HG03097 (cell line): ENCODE measurements at regions not wholly inside any gene's neighbourhood (a gene's known extent, or its start where the extent isn't known, plus 50 kb on each side); places are given as distances from the start of the nearest gene placed in this dataset.

Experiments used
- ATAC-seq: cut with Tn5 transposase; IDR thresholded peaks from one replicate; pipeline ENCODE4 v1.9.1; 2021; ENCODE audit not compliant: unreplicated experiment, low FRiP score

- no peak for ATAC-seq
Observed at GRCh38 chr14:89613260-89614008, 196.4 kb upstream of the FOXN3 start.

GRCh38 chr14:89609500-89610100 lies 192.6 kb upstream of the FOXN3 start:
- ATAC-seq = no peak

DNA sequence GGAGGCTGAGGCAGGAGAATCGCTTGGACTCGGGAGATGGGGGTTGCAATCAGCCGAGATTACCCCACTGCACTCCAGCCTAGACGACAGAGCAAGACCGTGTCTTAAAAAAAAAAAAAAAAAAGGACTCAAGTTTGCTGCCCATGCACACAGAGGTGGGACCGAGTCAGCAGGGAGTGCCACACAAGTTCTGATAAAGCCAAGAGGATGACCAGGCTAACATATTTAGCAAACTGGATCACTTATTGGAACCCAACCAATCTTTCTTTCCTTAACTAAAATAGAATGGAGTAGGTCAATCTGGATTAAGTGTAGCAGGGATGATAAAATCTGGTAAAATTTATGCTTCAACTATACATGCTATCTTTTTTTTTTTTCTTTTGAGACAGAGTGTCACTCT lies 190.4 kb upstream of the FOXN3 start:
- no peak for ATAC-seq

GRCh38 chr14:89603938-89604480 lies 187.0 kb upstream of the FOXN3 start:
- no peak for ATAC-seq

GRCh38 chr14:89600950-89601826 lies 184.2 kb upstream of the FOXN3 start:
- no peak for ATAC-seq

- ATAC-seq = no peak
Observed at GRCh38 chr14:89600029-89600428, 183.0 kb upstream of the FOXN3 start.

- ATAC-seq = no peak
Observed at GRCh38 chr14:89598548-89599186, 181.6 kb upstream of the FOXN3 start.

DNA sequence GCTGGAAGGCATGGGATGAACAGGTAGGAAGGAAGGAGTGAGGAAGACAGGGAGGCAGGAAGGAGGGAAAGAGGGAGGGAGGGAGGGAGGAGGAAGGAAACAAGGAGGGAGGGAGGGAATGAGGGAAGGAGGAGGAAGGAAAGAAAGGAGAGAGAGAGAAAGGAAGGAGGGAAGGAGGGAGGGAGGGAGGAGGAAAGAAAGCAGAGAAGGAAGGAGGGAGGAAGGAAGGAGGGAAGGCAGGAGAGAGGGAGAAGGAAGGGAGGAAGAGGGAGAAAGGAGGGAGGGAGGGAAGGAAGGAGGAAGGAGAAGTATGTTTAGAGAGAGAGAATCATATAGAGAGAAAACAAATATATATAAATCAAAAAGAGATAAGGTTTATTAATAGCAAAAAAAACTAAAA lies 175.9 kb upstream of the FOXN3 start:
- no peak for ATAC-seq

GRCh38 chr14:89589400-89590118 lies 172.5 kb upstream of the FOXN3 start:
- no peak for ATAC-seq

DNA sequence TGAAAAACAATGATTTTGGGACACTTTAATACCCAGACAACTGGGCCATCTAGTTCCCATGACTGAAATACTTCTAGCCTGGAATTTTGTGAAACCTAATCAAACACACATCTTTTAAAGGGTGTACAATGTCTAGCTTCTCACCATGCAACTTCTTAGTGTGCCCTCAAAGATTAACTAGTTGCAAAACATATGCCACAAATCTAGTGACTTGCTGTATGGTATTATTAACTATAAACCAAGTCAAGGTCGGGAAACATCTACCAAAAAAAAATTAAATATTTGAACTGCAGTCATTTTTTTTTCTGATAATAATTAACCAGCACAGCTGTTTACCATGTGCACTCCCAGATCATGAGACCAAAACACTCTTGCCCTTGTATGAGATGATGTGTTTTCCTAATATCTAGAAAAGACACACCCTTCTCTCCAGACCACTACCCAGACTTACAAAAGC lies 171.8 kb upstream of the FOXN3 start:
- no peak for ATAC-seq

GRCh38 chr14:89588016-89588415 lies 171.0 kb upstream of the FOXN3 start:
- no peak for ATAC-seq

GRCh38 chr14:89587136-89587420 lies 170.0 kb upstream of the FOXN3 start:
- no peak for ATAC-seq

DNA sequence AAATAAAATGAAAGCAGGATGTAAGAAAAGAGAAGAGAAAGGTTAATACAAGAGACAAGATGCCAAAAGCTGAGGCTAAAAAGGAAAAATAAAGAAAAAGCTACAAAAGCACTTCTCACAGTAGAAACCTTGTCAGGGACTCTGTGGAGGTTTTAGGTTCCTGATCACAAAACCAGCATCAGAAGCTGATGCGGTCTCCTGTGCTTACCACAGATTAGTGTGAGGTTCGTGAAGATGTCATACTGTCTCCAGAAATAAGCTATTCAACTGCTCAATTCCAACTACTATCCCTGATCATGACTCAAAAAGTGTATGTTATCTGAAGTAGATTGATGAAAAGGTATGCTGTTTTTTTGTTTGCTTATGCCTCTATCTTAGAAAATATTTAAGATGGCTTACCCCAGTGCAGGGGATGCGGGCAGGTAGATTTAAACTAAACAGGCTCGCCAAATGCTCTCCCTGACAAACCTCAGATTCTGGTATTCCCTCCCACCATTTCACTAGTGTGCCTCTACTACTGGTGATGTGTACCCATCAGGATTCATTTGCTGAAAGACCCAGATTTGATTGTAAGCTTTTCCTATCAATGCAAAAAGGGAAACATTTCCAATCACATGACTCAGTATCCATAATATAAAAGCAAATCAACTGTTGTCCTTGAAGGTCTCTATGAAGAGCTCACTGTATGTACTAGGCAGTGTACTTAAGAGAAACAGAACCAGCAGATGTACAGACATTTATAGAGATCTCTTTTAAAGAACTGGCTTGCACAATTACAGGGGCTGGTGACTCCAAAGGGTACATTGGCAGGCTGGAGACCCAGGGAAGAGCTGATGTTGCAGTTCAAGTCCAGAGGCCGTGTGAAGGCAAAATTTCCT lies 169.5 kb upstream of the FOXN3 start:
- no peak for ATAC-seq

- ATAC-seq = no peak
Observed at GRCh38 chr14:89578156-89578555, 161.1 kb upstream of the FOXN3 start.

- no peak for ATAC-seq
Observed at GRCh38 chr14:89576960-89577359, 159.9 kb upstream of the FOXN3 start.

DNA sequence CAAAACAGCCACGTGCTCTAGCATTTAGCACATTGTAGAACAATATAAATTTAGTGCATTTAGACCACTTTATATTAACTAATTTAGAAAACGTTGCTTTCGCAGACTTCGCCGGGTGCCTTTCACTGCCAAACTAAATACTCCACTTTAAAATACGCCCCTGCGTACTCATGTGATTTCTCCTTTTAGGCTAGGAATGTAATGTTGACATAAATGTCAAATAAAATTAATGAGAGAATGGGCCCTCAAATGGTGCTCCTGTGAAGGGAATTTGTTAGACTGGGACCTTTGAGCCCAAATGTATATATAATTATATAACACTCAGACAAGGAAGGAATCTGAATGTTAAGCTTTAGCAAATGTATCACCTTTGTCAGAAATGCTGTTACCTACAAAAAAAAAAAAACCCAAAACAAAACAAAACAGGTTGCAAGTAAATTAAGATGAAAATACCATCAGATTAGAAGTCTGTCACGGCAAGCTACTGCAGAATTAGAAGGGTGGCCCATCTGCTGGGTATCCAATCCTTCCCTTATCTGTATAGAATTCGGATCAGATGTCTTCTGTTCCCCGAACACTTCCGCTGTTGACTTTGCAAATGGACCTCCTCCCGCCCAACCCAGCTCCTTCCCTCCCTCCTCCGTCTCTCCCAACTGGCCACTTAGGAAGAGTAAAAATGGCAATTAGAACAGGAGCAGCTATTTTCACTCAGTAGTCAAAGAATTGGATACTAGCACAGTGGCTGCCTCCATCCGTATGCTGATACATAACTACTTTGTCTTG lies 159.3 kb upstream of the FOXN3 start:
- no peak for ATAC-seq

DNA sequence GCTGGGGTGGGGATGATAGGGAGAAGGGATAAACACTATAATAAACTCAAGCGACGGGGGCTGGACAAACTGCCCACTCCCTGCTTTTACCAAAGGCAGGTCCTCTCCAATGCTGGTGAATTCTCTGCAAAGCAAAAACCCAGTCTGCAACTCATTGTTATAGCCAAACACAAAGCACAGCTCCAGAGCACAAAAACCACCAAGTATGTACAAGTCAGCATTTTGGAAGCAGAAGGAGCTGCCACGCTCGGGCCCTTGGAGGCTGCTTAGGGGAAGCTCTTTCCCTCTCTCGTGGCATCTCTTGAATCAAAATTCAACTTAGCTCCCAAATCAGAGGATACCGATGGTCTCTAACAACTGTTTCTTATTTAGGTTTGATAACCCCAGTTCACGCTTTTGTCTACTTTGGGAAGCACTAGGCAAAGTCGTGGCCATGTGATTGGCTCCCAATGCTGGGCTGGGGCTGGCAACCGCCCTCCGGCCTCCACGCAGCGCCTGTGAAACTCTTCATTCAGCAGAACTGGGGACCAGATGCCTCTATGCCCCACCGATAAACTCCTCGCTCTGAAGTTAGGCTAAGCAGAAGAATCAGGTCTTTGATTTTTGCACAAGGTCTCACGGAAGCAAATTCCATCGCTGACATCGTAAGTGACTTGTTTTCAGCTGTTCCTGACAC lies 158.5 kb upstream of the FOXN3 start:
- ATAC-seq = no peak

GRCh38 chr14:89574420-89574819 lies 157.4 kb upstream of the FOXN3 start:
- no peak for ATAC-seq
